ENCODE measurements at regions not wholly inside any gene's neighbourhood (a gene's known extent, or its start where the extent isn't known, plus 50 kb on each side); places are given as distances from the start of the nearest gene placed in this dataset.

GRCh38 chr7:45237788-45238461 is 80.3 kb downstream of the RAMP3 start:
- TF ChIP-seq CTCF (conservative IDR thresholded peaks at IDR 0.05; ENCODE audit: low read length): no peak
- no peak for TF ChIP-seq EZH2phosphoT487 (IDR thresholded peaks at IDR 0.05; ENCODE audit: borderline replicate concordance)
